ENCODE measurements at regions not wholly inside any gene's neighbourhood (a gene's known extent, or its start where the extent isn't known, plus 50 kb on each side); places are given as distances from the start of the nearest gene placed in this dataset.

- no peak for TF ChIP-seq POLR2AphosphoS5 (IDR thresholded peaks at IDR 0.05; ENCODE audit: low read depth, low read length)
- TF ChIP-seq POLR2A (IDR thresholded peaks at IDR 0.05; ENCODE audit: low read depth, low read length) = no peak
Measured at GRCh38 chr3:81432456-81432855, 329.0 kb downstream of the GBE1 start.
